Tibial nerve (tissue), 4 donors: ENCODE measurements at regions not wholly inside any gene's neighbourhood (a gene's known extent, or its start where the extent isn't known, plus 50 kb on each side); places are given as distances from the start of the nearest gene placed in this dataset.

ENCODE experiments used
- CTCF ChIP-seq, 5 experiments: fragments of 200-600 bp in 3 of 5; fragments of 450-650 bp in 2 of 5; sonication (generic) in 3 of 5; IDR thresholded peaks; one replicate each; pipeline ENCODE4 v1.5.1; 2016 to 2019; ENCODE audit warnings: antibody characterized with exemption in 5 of 5, mild to moderate bottlenecking in 3 of 5, moderate library complexity in 2 of 5
- EP300 ChIP-seq, 2 donors: sonication (generic); formaldehyde crosslinking; IDR thresholded peaks; one replicate each; pipeline ENCODE4 v1.6.1; 2017; ENCODE audit warnings: antibody characterized with exemption in 2 of 2, mild to moderate bottlenecking in 1 of 2
- POLR2A ChIP-seq, 2 donors: fragments of 450-650 bp; IDR thresholded peaks; one replicate each; pipeline ENCODE4 v1.6.1; 2017; ENCODE audit warnings: antibody characterized with exemption in 2 of 2, mild to moderate bottlenecking in 2 of 2, moderate library complexity in 2 of 2

DNA sequence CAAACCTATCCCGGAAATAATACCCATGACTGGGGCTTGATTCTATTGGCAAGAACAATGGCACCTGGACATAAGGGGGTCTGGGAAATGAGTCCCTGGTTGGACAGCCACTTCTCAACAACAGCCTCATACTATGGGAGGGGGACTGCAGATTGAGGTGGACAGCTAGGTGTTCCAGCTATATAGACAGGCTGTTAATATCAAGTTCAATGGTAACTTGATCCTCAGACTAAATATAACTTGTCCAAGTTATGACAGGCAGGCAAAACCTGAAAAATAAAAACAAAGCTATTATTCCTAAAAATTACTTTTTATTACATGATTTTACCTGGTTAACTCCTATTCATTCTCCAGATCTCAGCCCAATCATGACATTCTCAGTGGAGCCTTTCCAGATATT is 267.3 kb downstream of the TTC8 start:
- no peak for TF ChIP-seq CTCF (IDR thresholded peaks at IDR 0.05)
- no peak for TF ChIP-seq POLR2A (IDR thresholded peaks at IDR 0.05)
- no peak for TF ChIP-seq EP300 (IDR thresholded peaks at IDR 0.05)
